B cell (primary cell): ENCODE measurements at regions not wholly inside any gene's neighbourhood (a gene's known extent, or its start where the extent isn't known, plus 50 kb on each side); places are given as distances from the start of the nearest gene placed in this dataset.

Experiments
- EZH2 ChIP-seq: IDR thresholded peaks from 2 replicates; pipeline ENCODE4 v1.6.1; 2012; ENCODE audit warnings: borderline replicate concordance, low read depth, mild to moderate bottlenecking, moderate library complexity, low read length; ENCODE audit not compliant: insufficient read depth, poor library complexity, severe bottlenecking
- TF ChIP-seq, protein P1 (sequence below): fragments of 200-600 bp; IDR thresholded peaks from one replicate; pipeline ENCODE4 v1.8.0; 2022; ENCODE audit warnings: antibody characterized with exemption, mild to moderate bottlenecking

DNA sequence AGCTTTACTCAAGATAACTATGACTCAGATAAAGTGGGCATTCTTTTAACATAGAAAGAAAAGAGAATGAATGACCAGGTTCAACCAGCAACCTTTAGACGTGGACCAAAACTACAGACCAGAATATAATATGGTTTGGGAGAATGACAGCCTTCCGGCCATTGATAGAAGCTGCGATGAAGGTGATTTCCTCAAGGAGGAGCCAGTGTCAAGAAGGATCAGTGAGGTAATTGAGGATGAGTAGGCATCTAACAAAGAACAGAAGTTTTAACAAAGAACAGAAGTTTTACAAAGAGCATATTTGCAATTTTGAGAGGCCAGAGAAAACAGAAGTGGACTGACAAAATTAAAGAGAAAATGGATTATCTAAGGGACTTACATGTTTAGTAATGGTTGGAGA is 289.0 kb upstream of the AGTR1 start:
- TF ChIP-seq, protein P1, sequence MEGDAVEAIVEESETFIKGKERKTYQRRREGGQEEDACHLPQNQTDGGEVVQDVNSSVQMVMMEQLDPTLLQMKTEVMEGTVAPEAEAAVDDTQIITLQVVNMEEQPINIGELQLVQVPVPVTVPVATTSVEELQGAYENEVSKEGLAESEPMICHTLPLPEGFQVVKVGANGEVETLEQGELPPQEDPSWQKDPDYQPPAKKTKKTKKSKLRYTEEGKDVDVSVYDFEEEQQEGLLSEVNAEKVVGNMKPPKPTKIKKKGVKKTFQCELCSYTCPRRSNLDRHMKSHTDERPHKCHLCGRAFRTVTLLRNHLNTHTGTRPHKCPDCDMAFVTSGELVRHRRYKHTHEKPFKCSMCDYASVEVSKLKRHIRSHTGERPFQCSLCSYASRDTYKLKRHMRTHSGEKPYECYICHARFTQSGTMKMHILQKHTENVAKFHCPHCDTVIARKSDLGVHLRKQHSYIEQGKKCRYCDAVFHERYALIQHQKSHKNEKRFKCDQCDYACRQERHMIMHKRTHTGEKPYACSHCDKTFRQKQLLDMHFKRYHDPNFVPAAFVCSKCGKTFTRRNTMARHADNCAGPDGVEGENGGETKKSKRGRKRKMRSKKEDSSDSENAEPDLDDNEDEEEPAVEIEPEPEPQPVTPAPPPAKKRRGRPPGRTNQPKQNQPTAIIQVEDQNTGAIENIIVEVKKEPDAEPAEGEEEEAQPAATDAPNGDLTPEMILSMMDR: no peak
- no peak for TF ChIP-seq EZH2
